GM12865 (cell line): ENCODE measurements at regions not wholly inside any gene's neighbourhood (a gene's known extent, or its start where the extent isn't known, plus 50 kb on each side); places are given as distances from the start of the nearest gene placed in this dataset.

Experiments
- DNase-seq: peaks from one replicate; pipeline ENCODE4 v3.0.0; 2010; ENCODE audit warnings: low read depth
- H3K4me3 ChIP-seq: 2 replicates; pipeline ENCODE4 v1.5.1; 2011; ENCODE audit warnings: mild to moderate bottlenecking, low read depth, low read length, control low read depth
- CTCF ChIP-seq: IDR thresholded peaks from 2 replicates; pipeline ENCODE4 v1.5.1; 2011; ENCODE audit warnings: low read length, control low read depth, low read depth, inconsistent platforms; ENCODE audit not compliant: insufficient read depth; ENCODE audit errors: missing control alignments

- no peak for DNase-seq
- H3K4me3 ChIP-seq = no peak overlapping the region
- no peak for TF ChIP-seq CTCF
These were observed 1676.7 kb upstream of the TENM3 start for GRCh38 chr4:180566492-180566891.

- TF ChIP-seq CTCF = no peak
- H3K4me3 ChIP-seq = no peak overlapping the region
- no peak for DNase-seq
These were observed 1676.1 kb upstream of the TENM3 start for GRCh38 chr4:180567080-180567479.

GRCh38 chr4:180571516-180572055, 1671.6 kb upstream of the TENM3 start:
- TF ChIP-seq CTCF = no peak
- no peak for DNase-seq
- no peak overlapping the region for H3K4me3 ChIP-seq

GRCh38 chr4:180578175-180578574, 1665.0 kb upstream of the TENM3 start:
- peak; percentile 28 for DNase-seq
- TF ChIP-seq CTCF = no peak
- no peak overlapping the region for H3K4me3 ChIP-seq

GRCh38 chr4:180581061-180581460, 1662.1 kb upstream of the TENM3 start:
- no peak for TF ChIP-seq CTCF
- DNase-seq = no peak
- H3K4me3 ChIP-seq = no peak overlapping the region

GRCh38 chr4:180587379-180587778, 1655.8 kb upstream of the TENM3 start:
- no peak for DNase-seq
- H3K4me3 ChIP-seq = no peak overlapping the region

More at GRCh38 chr4:180587379-180587778, 1655.8 kb upstream of the TENM3 start:
- no peak for TF ChIP-seq CTCF
